ENCODE measurements at regions not wholly inside any gene's neighbourhood (a gene's known extent, or its start where the extent isn't known, plus 50 kb on each side); places are given as distances from the start of the nearest gene placed in this dataset.

DNA sequence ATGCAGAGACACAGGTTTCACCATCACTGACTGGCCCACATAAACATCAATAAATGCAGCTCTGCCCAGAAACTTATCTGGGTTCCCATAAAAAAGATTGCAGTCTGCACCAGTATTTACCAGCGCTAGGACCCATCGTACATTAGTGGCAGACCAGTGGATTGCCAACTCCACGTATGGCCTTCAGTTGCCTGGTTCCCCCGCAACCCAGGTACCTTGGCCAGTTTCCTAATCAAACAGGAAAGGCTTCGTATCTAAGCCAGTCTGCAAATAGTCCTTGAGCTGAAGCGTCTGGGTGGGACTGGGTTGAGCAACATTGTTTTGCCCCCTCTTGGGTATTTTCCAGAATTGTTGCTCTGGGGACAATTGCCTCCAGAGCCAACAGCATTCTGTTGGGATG, 1639.3 kb downstream of the MRPL39 start (continued):
- TF ChIP-seq CHD7 (IDR thresholded peaks at IDR 0.05; ENCODE audit: insufficient replicate concordance, low read length) = no peak
- no peak for TF ChIP-seq CTCF (IDR thresholded peaks at IDR 0.05; ENCODE audit: control extremely low read depth in 1 of 3, insufficient read depth in 1 of 3, low read depth in 1 of 3, low read length in 3 of 3)
- TF ChIP-seq RAD21 (IDR thresholded peaks at IDR 0.05 in 1 of 2, conservative IDR thresholded peaks at IDR 0.05 in 1 of 2; ENCODE audit: low read depth in 2 of 2, low read length in 2 of 2) = no peak
- no peak for TF ChIP-seq PHF8 (conservative IDR thresholded peaks at IDR 0.05; ENCODE audit: low read depth, low read length)
